Stimulated activated CD4-positive, alpha-beta T cell treated with anti-CD3 and anti-CD28 coated beads, TNF-alpha, amount 100 ng/mL, for 24 hours (primary cell): ENCODE measurements at regions not wholly inside any gene's neighbourhood (a gene's known extent, or its start where the extent isn't known, plus 50 kb on each side); places are given as distances from the start of the nearest gene placed in this dataset.

Source experiments
- DNase-seq, 3 experiments: peaks; one replicate each; pipeline ENCODE4 v3.0.0-alpha.2; 2020; ENCODE audit warnings: low read depth in 3 of 3

DNA sequence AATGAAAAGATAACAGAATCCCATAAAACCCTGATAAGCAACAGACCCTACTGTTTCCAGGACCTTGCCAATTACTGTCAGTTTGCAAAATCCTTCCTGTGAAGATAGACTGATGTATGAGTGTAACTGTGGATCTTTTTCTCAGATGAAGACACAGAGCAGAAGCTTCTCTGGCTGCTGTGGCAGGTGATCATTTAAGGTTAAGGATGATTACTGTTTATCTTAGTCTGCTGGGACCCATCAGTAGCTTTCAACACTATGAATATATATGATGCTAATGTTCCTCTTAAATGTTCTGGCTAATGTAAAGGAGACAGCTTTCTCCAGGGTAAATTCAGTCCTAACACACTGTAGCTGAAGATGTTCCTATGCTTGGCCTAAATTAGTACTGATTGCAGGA is 56.0 kb upstream of the CTTNBP2 start:
- no peak for DNase-seq

DNA sequence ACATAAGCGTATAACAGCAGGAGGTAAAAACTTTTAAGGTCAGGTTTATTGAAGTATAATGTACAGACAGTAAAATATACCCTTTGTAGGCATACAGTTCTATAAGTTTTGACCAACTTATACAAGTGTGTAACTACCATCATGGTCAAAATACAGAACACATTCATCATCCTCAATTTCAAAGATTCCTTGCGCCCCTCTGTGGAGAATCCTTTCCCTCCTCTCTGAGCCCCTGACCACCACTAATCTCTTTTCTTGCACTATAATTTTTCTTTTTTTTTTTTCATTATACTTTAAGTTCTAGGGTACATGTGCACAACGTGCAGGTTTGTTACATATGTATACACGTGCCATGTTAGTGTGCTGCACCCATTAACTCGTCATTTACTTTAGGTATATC is 58.1 kb upstream of the CTTNBP2 start:
- DNase-seq: no peak

DNA sequence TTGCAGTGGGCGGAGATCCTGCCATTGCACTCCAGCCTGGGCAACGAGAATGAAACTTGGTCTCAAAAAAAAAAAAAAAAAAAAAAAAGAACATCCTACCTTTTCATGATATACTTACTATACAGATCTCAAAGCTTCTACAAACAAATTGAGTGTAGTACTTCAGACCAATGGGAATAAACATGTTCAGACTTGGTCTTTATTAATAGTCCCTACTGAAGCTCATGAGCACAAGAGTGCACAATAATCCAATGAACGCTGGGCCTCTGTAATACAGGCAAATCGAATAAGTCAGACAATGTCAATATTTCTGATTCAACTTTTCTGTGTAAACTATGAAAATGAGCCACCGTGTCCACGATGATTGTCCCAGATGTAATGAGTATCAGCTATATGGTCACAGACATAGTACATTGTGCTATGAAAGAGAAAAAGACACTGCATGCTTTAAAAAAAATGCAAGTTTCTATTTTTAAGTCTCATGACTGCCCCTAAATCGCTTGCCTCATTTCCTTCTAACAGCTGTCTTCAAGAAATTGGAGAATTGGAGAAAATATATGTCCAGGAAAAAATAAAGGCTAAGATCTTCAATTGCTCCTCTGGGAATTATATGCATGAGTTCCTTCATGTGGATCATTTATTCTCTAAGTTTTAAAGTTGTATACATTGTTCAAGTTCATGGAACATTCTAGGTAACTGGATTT is 64.0 kb upstream of the CTTNBP2 start:
- no peak for DNase-seq

DNA sequence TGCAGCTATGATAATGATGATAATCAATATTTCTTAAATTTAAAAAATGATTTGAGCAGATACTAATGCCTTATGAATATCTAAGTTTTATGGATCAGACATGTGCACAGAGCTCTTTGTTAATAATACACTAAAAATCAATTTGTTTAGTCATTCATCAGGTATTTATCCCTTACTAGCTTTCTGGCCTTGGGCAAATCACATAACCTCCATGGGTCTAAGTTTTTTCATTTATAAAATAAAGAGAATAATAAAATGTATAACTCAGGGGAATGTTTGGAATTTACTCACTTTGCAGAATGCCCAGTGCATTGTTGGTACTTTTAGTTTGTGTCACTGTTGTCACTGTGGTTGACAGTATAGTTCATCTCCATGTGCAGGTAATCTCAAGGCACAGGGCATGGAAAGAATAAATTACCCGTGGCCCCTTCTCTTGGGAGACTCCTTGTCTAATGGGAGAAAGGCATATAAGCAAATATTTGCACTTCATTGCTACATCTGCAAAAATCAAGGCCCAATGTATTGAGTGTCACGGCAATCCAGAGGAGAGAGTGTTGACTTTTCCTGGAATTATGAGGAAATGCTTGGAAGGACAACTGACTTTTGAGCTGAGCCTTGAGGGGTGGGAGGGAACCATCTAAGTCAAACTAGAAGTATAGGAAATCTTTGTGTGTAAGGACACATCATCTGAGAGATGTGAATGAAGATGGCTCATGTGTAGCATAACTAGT is 64.7 kb upstream of the CTTNBP2 start:
- no peak for DNase-seq

DNA sequence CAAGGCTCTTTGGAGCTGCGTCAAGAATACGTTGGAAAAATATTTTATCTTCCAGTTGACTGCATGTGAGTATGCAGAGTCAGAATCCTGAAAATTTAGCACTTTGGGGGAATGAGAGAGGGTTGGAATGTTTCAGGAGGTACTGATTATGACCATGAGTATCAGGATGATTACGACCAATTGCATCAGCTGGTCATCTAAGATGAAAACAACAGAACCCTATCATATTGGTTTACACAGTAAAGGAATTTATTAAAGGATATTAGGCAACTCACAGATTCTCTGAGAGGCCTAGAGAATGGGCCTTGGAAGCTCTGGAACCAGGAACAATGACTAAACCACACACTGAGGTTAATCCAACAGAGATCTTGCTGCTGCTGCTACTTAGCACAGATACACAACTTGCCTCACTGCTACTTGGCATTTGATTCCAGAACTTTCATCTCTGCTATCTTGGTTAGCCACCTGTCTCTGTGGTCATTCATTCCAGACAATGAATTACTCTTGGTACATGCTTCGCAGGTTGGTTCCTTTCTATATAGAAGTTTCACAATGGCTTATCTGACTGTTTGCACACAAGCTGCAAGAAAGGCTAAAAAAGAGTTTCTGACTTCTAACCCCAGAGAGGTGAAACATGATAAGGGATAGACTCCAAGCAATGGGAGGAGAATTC is 68.0 kb upstream of the CTTNBP2 start:
- DNase-seq: no peak

DNA sequence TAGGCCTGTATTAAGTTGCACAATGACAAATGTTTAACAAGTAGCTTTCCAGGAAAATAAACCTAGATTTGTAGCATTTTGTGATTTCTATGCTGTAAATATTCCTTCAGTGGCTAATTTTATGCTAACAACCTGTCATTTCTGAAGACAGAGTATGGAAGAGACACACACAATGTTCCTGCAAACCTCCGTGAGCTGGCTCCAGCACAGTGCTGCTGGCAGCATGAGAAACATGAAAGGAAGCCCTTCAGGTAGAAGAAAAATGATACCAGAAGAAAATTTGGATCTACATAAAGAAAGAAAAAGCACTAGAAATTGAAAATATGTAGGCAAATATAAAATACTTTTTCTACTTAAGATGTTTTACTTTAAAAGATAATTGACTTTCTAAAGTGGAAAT is 69.5 kb upstream of the CTTNBP2 start:
- no peak for DNase-seq

DNA sequence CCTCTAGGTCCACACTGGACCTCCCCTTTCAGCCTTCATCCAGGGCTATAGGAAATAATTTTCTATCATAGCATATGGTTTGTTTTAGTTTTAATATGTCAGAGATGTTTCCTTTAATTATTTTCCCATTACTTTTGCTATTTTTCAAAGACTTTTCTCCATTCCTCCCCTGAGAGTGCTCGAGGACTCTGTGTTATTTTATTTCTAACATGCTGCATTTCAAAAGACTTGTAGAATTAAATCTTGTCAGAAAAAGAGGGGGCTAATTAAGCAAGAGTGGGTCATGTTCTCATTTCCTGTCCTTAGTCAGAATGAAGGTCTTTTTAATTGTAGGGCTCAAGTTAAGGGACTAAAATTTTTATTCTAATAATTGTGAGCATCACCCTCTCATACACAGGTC is 71.6 kb upstream of the CTTNBP2 start:
- DNase-seq: no peak

DNA sequence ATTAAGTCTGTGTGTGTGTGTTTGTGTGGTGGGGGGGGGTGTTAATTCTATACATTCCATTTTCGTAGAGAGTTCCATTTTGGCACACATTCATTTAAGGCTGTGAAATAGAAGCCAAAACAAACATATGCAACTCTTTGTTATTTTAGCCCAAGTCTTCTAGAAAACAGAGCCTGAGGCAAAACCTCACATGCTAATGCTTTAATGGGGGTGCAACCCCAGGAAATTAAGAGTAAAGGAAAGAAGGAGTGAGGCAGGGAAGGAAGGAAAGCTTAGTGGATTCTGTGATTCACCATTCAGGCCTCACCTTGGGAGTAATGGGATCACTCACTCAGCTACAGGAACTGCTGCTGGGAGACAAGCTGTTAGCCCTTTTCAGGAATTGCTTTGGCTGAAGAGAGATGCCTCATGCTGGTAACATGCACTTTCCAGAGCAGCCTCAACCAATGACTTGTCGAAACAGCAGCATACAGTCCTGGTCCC is 73.0 kb upstream of the CTTNBP2 start:
- no peak for DNase-seq

DNA sequence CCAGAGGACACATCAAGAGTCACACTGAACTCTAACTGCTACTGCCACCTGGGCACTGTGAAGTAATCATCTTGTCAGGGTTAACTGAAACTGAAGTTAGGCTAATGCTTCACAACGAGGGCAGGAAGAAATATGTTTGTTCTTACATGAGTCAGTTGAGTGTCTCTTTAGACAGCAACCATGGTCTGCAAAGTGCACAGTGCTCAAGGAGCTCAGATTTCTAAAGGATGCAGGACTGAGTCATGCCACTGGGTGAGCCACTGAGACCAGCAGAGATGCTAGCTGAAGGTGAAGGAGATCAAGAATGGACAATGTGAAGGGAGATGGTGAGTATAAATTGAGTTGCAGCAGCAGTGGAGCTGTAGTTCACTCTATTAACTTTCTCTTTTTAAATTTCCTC is 76.0 kb upstream of the CTTNBP2 start:
- DNase-seq: no peak

DNA sequence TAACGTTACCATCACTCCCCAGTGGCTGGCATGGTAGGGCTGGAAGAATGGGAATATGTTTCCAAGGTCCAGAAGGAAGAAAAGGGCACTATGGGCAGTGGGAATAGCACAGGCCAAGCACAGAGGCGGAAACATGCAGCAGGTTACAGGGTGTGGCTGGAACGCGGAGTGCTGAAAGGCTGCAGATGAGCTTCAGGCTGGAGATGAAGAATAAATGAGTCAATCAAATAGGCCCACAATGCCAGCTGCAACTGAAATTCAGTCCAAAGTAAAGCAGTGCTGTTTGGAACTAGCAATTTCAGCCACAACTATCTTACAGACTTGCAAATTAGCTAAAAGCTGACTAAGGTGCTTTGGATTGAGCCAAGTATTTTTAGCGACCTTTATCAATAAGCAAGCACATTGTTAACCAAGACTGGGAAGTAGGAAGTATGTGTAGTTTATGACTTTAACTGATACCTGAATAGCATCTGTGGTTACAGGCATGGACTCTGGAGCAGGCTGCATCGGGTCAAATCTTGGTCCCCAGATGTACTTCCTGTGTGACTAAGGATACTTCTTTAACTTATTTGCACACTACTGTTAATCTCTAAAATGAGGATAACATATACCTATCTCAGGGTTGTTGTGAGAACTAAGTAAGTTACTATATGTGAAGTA is 77.5 kb upstream of the CTTNBP2 start:
- DNase-seq: no peak

DNA sequence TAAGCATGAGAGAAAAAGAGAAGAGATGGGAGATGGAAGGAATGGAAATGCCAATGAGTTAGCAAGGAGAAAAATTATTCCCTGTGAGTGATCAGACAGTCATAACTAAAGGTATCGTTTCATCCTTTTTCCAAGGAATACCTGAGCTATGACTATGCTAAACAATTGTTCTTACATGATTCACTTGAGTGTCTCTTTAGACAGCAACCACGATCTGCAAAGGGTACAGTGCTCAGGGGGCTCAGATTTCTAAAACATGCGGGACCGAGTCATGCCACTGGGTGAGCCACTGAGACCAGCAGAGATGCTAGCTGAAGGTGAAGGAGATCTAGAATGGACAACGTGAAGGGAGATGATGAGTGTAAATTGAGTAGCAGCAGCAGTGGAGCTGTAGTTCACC is 78.0 kb upstream of the CTTNBP2 start:
- no peak for DNase-seq

DNA sequence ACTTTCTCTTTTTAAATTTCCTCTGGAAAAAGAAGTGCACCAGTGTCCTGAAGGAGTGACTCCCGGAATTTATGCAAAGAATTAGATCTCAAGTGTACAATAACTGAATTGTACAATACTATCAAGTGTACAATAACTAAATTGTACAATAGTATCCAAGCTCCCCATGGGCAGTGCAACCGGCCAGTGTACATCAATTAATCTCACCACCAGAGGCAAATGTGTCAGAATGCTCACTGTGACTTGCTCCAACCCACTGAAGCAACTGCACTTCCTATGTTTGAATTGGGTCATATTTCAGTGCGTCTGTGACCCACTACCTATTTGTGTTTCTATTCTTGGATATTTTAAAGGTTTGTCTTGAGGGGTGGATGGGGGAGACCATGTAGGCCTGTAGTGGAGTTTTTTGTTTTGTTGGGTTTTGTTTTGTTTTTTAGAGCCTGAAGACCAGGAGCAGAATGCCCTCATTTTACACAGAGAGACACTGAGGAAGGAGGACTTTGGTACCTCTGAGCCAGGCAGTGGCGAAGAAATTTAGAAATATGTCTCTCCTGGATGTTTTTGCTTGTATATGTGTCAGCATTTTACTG is 78.5 kb upstream of the CTTNBP2 start:
- DNase-seq: no peak

DNA sequence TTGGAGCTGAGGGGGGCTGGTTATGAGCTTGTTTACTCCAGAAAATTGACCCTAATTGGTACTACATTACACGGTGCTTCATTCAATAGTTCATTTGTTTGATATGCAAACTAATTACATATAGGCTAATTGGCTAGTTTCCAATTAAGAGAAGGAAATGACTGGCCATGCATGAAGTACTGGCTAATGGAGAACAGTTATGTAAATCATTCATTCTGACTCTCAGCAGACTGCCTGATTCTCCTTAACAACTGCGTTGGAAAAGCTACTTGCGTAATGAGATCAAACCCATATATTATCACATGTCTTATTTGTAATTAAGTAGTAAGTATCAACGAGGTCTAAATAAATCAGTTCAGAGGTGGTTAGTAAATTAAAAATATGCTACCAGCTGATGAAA is 81.8 kb upstream of the CTTNBP2 start:
- DNase-seq: no peak

DNA sequence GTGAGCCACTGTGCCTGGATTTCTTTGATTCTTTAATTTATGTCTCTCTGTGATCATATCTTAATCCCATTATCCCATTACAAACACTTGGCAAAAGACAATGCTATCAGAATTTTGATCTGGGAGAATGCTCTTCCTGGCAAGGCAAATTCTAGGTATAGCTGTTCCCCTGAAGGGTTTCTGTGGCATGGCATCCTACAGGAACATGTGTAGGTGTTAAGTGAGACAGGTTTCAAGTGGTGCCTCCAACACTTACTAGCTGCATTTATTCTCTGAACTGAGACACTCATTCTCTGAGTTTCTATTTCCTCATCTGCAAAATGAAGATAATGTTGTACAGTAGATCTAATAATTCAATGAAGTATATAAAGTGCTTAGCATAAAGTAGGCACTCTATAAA is 87.1 kb upstream of the CTTNBP2 start:
- DNase-seq: no peak

DNA sequence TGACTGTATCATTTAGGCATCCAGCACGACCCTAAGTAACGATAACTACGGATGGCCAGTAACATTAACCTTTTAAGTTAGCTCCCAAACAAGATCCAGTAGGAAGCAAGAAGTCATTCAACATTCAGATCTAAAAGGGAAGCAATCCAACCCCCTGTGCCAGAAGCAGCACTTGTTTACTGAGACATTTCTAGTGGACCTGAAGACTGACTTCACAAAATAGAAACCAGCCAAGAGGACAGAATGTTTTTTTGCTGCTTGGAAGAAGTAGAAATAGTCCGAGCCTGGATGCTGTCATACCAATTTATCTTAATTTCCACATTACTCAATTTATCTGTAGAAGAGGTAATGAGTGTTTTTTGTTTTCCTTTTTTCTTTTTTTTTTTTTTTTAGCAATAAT is 88.0 kb upstream of the CTTNBP2 start:
- no peak for DNase-seq

DNA sequence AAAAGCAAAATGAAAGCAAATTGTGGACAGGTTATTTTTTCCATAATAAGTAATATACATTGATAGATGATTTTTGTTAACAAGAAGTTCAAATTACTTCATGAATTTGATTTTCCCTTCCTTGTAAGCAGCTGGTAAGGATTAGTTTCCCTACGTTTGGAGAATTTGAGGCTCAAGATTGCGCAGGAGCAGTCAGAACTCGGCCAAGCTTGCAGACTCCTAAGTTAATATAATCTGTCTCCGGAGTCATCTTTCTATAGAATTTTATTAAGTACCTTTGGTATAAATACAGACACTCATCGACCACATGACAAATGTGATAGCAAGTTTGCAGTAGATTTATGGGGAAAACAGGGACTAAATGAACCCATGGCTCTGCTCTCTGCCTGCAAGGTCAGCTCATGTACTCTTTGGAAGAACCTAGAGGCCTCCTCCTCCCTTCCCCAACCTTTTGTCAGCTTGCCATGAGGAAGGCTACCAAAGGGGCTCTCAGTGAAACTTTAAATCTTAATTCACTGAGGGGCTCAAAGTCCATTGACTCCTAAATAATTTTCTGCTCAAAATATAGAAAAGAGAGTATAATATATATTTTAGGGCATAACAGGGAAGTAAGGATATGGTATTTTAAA is 89.2 kb upstream of the CTTNBP2 start:
- no peak for DNase-seq

DNA sequence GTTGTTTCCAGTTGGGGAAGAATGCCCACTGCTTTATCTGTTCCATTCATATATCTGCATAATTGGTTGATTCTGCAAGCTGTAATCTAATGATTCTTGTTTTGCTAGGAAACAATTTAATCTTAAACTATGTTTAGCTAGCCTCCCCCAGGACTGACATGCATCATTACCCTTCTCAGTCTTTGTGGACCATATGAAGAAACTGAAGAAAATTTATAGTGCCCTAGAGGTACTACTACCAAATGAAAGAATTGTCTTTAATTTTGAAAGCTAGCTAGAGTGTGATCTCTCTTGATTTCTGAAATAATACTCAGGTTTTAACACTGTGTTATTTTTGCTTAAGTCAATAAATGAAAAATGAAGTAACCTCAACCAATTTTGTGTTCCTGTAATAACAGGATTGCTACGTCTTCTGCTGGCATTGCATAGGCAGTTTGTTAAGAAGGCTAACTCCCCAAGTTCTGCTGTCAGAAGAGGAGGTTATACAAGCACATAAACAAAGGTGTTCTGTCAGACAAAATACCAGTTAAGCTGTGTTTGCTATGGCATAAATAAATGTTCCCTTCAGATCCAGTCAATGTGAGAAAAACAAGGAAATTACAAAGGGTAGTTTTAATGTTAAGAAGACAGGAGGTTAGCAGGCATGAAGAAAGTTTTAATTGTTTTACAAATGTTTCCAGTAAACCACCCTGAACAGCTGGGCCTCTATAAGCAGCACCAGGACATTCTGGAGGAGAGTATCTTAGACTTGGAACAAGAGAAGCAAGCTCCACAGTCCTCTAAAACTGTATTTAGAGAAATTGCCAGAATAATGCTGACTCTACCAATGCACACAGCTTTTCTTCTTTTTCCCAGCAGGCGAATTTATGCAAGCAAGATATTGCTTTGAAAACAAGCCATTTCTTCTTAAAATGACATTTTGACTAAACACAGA is 90.3 kb upstream of the CTTNBP2 start:
- DNase-seq: no peak

DNA sequence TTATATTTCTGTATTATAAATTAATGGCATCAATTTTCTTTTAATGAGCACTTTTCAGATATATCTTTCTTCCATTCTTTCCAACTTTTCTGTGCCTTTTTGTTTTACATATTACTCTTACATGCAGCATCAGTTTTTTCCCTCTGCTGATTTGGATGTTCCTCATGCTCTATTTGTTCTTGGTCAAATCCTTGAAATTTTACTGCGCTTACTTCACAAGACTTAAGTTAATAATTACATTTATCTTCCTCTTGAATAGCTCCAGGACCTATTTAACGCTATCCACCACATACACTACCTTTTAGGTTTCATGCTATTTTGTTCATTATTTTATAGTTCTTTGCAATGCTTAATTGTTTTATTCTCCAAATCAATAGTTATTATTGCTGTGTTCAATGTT is 97.6 kb upstream of the CTTNBP2 start:
- no peak for DNase-seq

DNA sequence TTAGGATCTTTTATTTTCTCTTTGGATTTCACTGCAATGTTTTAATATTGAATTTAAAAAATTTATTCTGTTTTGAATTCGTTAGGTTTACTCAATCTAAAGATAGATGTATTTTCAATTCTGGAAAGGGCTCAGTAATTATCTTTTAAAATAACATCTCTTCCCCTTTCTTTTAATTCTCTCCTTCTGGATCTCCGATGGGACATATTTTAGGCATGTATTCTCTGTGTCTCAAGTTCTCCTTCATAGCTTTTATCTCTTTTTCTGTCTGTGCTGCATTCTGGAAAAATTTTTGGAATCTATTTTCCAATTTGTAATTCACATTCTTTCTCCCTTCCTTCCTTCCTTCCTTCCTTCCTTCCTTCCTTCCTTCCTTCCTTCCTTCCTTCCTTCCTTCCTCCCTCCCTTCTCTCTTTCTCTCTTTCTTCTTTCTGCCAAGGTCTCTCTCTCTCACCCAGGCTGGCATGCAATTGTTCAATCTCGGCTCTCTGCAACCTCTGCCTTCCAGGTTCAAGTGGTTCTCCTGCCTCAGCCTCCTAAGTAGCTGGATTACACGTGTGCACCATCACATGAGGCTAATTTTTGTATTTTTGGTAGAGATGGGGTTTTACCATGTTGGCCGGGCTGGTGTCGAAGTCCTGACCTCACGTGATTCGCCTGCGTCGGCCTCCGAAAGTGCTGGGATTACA is 98.5 kb upstream of the CTTNBP2 start:
- DNase-seq: no peak

DNA sequence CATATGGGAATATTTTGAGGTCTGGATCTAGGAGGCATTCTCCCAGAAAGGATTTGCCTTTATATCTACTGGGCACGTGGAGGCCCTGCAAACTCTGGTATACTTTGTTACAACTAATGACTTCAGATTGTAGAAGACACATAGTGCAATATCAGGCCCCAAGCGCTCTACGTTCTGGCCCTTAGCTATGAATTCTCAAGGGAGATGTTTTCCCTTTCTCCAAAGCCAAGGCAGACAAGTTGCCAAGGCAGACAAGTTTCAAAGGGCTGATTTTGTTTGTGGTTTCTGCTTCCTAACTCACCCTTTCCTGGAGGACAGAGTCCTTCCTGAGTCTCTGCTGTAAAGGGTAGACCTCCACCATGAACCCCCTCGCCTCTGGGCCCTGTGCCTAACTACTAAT is 99.4 kb upstream of the CTTNBP2 start:
- no peak for DNase-seq
